Gastrocnemius medialis (tissue), 4 donors: ENCODE measurements at regions not wholly inside any gene's neighbourhood (a gene's known extent, or its start where the extent isn't known, plus 50 kb on each side); places are given as distances from the start of the nearest gene placed in this dataset.

Source experiments
- ATAC-seq, 2 donors: fragments of 150-250 bp; one replicate each; pipeline ENCODE4 v1.9.1; 2016
- DNase-seq, 2 donors: peaks; one replicate each; pipeline ENCODE4 v3.0.0-alpha.2; 2019
- H3K27ac ChIP-seq, 4 donors: fragments of 200-600 bp; sonication (generic); 1 replicate in 1 of 4; 2 replicates in 3 of 4; pipeline ENCODE4 v1.5.1; 2016 to 2018; ENCODE audit warnings: mild to moderate bottlenecking in 2 of 4, moderate library complexity in 1 of 4
- H3K27me3 ChIP-seq, 3 donors: fragments of 200-600 bp; sonication (generic) in 2 of 3; 1 replicate in 1 of 3; 2 replicates in 2 of 3; pipeline versions ENCODE4 v1.5.1 to v1.6.0; 2016 to 2019; ENCODE audit warnings: mild to moderate bottlenecking in 1 of 3, moderate library complexity in 1 of 3
- H3K36me3 ChIP-seq, 2 donors: fragments of 200-600 bp; sonication (generic) in 1 of 2; one replicate each; pipeline ENCODE4 v1.5.1; 2017 to 2018
- H3K4me1 ChIP-seq, 2 donors: fragments of 200-600 bp; sonication (generic) in 1 of 2; one replicate each; pipeline ENCODE4 v1.5.1; 2016 to 2017; ENCODE audit warnings: mild to moderate bottlenecking in 2 of 2
- H3K4me3 ChIP-seq, 4 donors: fragments of 200-600 bp; sonication (generic) in 3 of 4; 1 replicate in 1 of 4; 2 replicates in 3 of 4; pipeline ENCODE4 v1.5.1; 2016 to 2019; ENCODE audit warnings: mild to moderate bottlenecking in 2 of 4
- H3K9me3 ChIP-seq, 3 donors: fragments of 200-600 bp; sonication (generic) in 2 of 3; 1 replicate in 1 of 3; 2 replicates in 2 of 3; pipeline ENCODE4 v1.5.1; 2016 to 2019
- CTCF ChIP-seq, 5 experiments: fragments of 450-650 bp in 3 of 5; fragments of 200-600 bp in 2 of 5; sonication (generic) in 2 of 5; IDR thresholded peaks in 4 of 5; conservative IDR thresholded peaks in 1 of 5; 1 replicate in 4 of 5; 2 replicates in 1 of 5; pipeline ENCODE4 v1.5.1; 2016 to 2019; ENCODE audit warnings: antibody characterized with exemption in 5 of 5, mild to moderate bottlenecking in 3 of 5, moderate library complexity in 3 of 5
- POLR2A ChIP-seq, 2 donors: fragments of 450-650 bp; IDR thresholded peaks; one replicate each; pipeline ENCODE4 v1.6.1; 2017; ENCODE audit warnings: antibody characterized with exemption in 2 of 2, mild to moderate bottlenecking in 2 of 2, moderate library complexity in 2 of 2
- in situ Hi-C, 4 donors: fragments of 200-750 bp; cut with MboI; loops; one replicate each; pipeline versions ENCODE4 v1.15.0 to v1.8.0; 2017; ENCODE audit warnings: low sequenced_read_pairs in 4 of 4
- intact Hi-C: fragments of 100-400 bp; cut with DNase I; formaldehyde crosslinking; loops from one replicate; pipeline ENCODE4 v1.15.1; 2023; ENCODE audit warnings: low total_unique reads

GRCh38 chr10:44774676-44775401 is 136.3 kb upstream of the TMEM72 start:
- Histone ChIP-seq H3K27ac (no peak overlapping the region), H3K36me3 (no peaks in the 10 kb centered on the region), H3K4me1 (no peaks in the 10 kb centered on the region), H3K9me3 (no peaks in the 10 kb centered on the region), H3K27me3 (no peaks in the 10 kb centered on the region), H3K4me3 (no peak overlapping the region)
- DNase-seq (no peak), ATAC-seq (peak in 1 of 2 donors; percentile 12)
- TF ChIP-seq POLR2A (IDR thresholded peaks at IDR 0.05) (no peak), CTCF (IDR thresholded peaks at IDR 0.05 in 4 of 5, conservative IDR thresholded peaks at IDR 0.05 in 1 of 5) (no peak)
- in situ Hi-C loops (no loop called here), intact Hi-C loops (no loop called here)

- no peak for DNase-seq
- H3K4me1 ChIP-seq, result no peaks in the 10 kb centered on the region
- ATAC-seq, result no peak
- no peak overlapping the region for H3K27ac ChIP-seq
- in situ Hi-C loops (no loop called here), intact Hi-C loops (no loop called here)
- no peaks in the 10 kb centered on the region for H3K36me3 ChIP-seq
- H3K9me3 ChIP-seq, result no peaks in the 10 kb centered on the region
- H3K4me3 ChIP-seq, result no peak overlapping the region
- no peaks in the 10 kb centered on the region for H3K27me3 ChIP-seq
- no peak for TF ChIP-seq POLR2A (IDR thresholded peaks at IDR 0.05)
- TF ChIP-seq CTCF (IDR thresholded peaks at IDR 0.05 in 4 of 5, conservative IDR thresholded peaks at IDR 0.05 in 1 of 5), result no peak
These were observed 135.8 kb upstream of the TMEM72 start for GRCh38 chr10:44775402-44775741.

GRCh38 chr10:44776181-44776580 is 135.0 kb upstream of the TMEM72 start:
- no peak for DNase-seq
- in situ Hi-C loops, result no loop called here

GRCh38 chr10:44779511-44779910 is 131.6 kb upstream of the TMEM72 start:
- Histone ChIP-seq H3K4me1 (no peaks in the 10 kb centered on the region), H3K27ac (no peak overlapping the region), H3K27me3 (no peaks in the 10 kb centered on the region), H3K36me3 (no peaks in the 10 kb centered on the region), H3K9me3 (no peaks in the 10 kb centered on the region), H3K4me3 (no peak overlapping the region)
- in situ Hi-C loops (no loop called here), intact Hi-C loops (no loop called here)
- DNase-seq (no peak), ATAC-seq (no peak)
- no peak for TF ChIP-seq CTCF (IDR thresholded peaks at IDR 0.05 in 4 of 5, conservative IDR thresholded peaks at IDR 0.05 in 1 of 5)
- no peak for TF ChIP-seq POLR2A (IDR thresholded peaks at IDR 0.05)

More at GRCh38 chr10:44776181-44776580, 135.0 kb upstream of the TMEM72 start:
- no peaks in the 10 kb centered on the region for H3K27me3 ChIP-seq
- intact Hi-C loops, result no loop called here
- no peaks in the 10 kb centered on the region for H3K36me3 ChIP-seq
- no peak overlapping the region for H3K27ac ChIP-seq
- no peak overlapping the region for H3K4me3 ChIP-seq
- no peaks in the 10 kb centered on the region for H3K9me3 ChIP-seq
- TF ChIP-seq POLR2A (IDR thresholded peaks at IDR 0.05) (no peak), CTCF (IDR thresholded peaks at IDR 0.05 in 4 of 5, conservative IDR thresholded peaks at IDR 0.05 in 1 of 5) (no peak)
- no peak for ATAC-seq
- no peaks in the 10 kb centered on the region for H3K4me1 ChIP-seq

- Histone ChIP-seq H3K4me1 (no peaks in the 10 kb centered on the region), H3K9me3 (no peaks in the 10 kb centered on the region), H3K27ac (no peak overlapping the region), H3K27me3 (no peaks in the 10 kb centered on the region), H3K36me3 (no peaks in the 10 kb centered on the region), H3K4me3 (no peak overlapping the region)
- ATAC-seq, result no peak
- TF ChIP-seq POLR2A (IDR thresholded peaks at IDR 0.05), result no peak
- TF ChIP-seq CTCF (IDR thresholded peaks at IDR 0.05 in 4 of 5, conservative IDR thresholded peaks at IDR 0.05 in 1 of 5), result no peak
- DNase-seq, result no peak
- intact Hi-C loops, result no loop called here
- in situ Hi-C loops, result no loop called here
These were observed 130.7 kb upstream of the TMEM72 start for GRCh38 chr10:44780426-44780825.
